Right atrium auricular region (tissue), 2 donors: ENCODE measurements at regions not wholly inside any gene's neighbourhood (a gene's known extent, or its start where the extent isn't known, plus 50 kb on each side); places are given as distances from the start of the nearest gene placed in this dataset.

Source experiments
- DNase-seq: peaks from one replicate; pipeline ENCODE4 v3.0.0-alpha.2; 2019; ENCODE audit warnings: low spot score
- H3K27ac ChIP-seq, 2 donors: fragments of 200-600 bp; sonication (generic); 1 replicate in 1 of 2; 2 replicates in 1 of 2; pipeline ENCODE4 v1.5.1; 2016 to 2019
- H3K27me3 ChIP-seq, 2 donors: fragments of 200-600 bp; sonication (generic); one replicate each; pipeline versions ENCODE4 v1.5.1 to v1.6.0; 2017 to 2019
- H3K36me3 ChIP-seq: fragments of 200-600 bp; sonication (generic); one replicate; pipeline ENCODE4 v1.5.1; 2016
- H3K4me1 ChIP-seq, 2 donors: fragments of 200-600 bp; sonication (generic); one replicate each; pipeline versions ENCODE4 v1.5.1 to v1.6.0; 2017 to 2019
- H3K4me3 ChIP-seq, 2 donors: fragments of 200-600 bp; sonication (generic); 1 replicate in 1 of 2; 2 replicates in 1 of 2; pipeline ENCODE4 v1.5.1; 2017 to 2019; ENCODE audit warnings: mild to moderate bottlenecking in 1 of 2, moderate library complexity in 1 of 2
- H3K9me3 ChIP-seq, 2 donors: fragments of 200-600 bp; sonication (generic); one replicate each; pipeline ENCODE4 v1.5.1; 2019
- CTCF ChIP-seq, 2 donors: fragments of 200-600 bp; sonication (generic); IDR thresholded peaks; one replicate each; pipeline ENCODE4 v1.5.1; 2019; ENCODE audit warnings: antibody characterized with exemption in 2 of 2

DNA sequence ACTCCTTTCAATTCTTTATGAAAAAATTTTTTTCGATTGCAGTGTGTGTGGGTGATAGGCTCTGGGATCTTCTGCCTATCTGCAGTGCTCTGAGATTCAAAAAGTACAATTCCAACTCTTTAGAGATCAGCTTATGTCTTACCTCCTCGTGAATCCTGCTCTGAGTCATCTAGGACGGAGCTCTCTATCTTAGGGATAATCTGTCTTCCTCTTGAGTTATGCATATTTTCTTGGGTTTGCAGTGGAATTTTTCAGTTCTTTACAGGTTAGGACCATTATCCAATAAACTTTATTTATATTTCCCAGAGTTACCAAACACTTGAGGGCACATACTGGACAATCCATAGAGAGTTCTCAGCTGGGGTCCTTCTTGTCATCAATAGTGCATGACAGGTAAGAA lies 428.6 kb downstream of the ACTR3B start:
- DNase-seq, result no peak
- no peak overlapping the region for H3K4me3 ChIP-seq
- no peak for TF ChIP-seq CTCF (IDR thresholded peaks at IDR 0.05)
- H3K27ac ChIP-seq, result no peak overlapping the region
- no peaks in the 10 kb centered on the region for H3K27me3 ChIP-seq
- H3K4me1 ChIP-seq, result no peaks in the 10 kb centered on the region
- H3K36me3 ChIP-seq, result no peaks in the 10 kb centered on the region
- H3K9me3 ChIP-seq, result no peaks in the 10 kb centered on the region

- no peaks in the 10 kb centered on the region for H3K27me3 ChIP-seq
- TF ChIP-seq CTCF (IDR thresholded peaks at IDR 0.05), result no peak
- no peaks in the 10 kb centered on the region for H3K36me3 ChIP-seq
- no peak overlapping the region for H3K4me3 ChIP-seq
- H3K9me3 ChIP-seq, result no peaks in the 10 kb centered on the region
- DNase-seq, result no peak
- no peaks in the 10 kb centered on the region for H3K4me1 ChIP-seq
- H3K27ac ChIP-seq, result no peak overlapping the region
These were observed 429.1 kb downstream of the ACTR3B start for GRCh38 chr7:153188630-153189029.

GRCh38 chr7:153190452-153190851 lies 430.9 kb downstream of the ACTR3B start:
- DNase-seq, result no peak
- no peaks in the 10 kb centered on the region for H3K4me1 ChIP-seq
- H3K4me3 ChIP-seq, result no peak overlapping the region
- no peaks in the 10 kb centered on the region for H3K9me3 ChIP-seq
- no peak for TF ChIP-seq CTCF (IDR thresholded peaks at IDR 0.05)
- H3K36me3 ChIP-seq, result no peaks in the 10 kb centered on the region
- H3K27me3 ChIP-seq, result no peaks in the 10 kb centered on the region
- no peak overlapping the region for H3K27ac ChIP-seq

GRCh38 chr7:153190986-153191385 lies 431.4 kb downstream of the ACTR3B start:
- no peak for DNase-seq
- H3K36me3 ChIP-seq, result no peaks in the 10 kb centered on the region
- TF ChIP-seq CTCF (IDR thresholded peaks at IDR 0.05), result no peak

DNA sequence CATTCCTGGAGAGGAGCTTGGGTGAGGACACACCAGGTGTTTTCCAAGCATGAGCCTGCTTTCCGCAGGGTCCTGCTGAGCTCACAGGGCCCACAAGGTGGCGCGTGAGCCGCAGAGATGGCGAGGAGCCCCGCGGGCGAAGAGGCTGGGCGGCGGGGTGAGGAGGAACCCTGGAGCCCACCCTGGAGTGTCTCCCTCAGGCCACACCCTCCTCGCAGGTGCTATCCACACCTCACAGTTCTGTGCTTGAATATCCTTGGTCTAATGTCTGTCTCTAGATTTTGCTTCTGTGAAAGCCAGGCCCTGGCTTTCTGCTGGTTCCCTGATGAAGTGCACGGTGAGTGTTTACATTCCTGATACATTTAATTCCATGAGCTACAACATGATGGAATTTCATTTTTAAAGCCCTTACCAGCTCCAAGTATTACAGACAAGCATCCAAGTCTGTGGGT lies 433.6 kb downstream of the ACTR3B start:
- DNase-seq, result no peak
- TF ChIP-seq CTCF (IDR thresholded peaks at IDR 0.05), result peak; percentile 24 to 68
- no peaks in the 10 kb centered on the region for H3K36me3 ChIP-seq
- H3K4me1 ChIP-seq, result no peaks in the 10 kb centered on the region
- H3K9me3 ChIP-seq, result no peaks in the 10 kb centered on the region
- no peak overlapping the region for H3K4me3 ChIP-seq
- H3K27me3 ChIP-seq, result no peaks in the 10 kb centered on the region
- H3K27ac ChIP-seq, result no peak overlapping the region

More at GRCh38 chr7:153190986-153191385, 431.4 kb downstream of the ACTR3B start:
- H3K9me3 ChIP-seq, result no peaks in the 10 kb centered on the region
- H3K4me3 ChIP-seq, result no peak overlapping the region
- H3K27me3 ChIP-seq, result no peaks in the 10 kb centered on the region
- no peak overlapping the region for H3K27ac ChIP-seq
- no peaks in the 10 kb centered on the region for H3K4me1 ChIP-seq

GRCh38 chr7:153217032-153217431 lies 457.5 kb downstream of the ACTR3B start:
- no peak for DNase-seq
- H3K9me3 ChIP-seq, result peaks cover 0 to 19% of the 10 kb centered on the region in 2 donors

More at GRCh38 chr7:153217032-153217431, 457.5 kb downstream of the ACTR3B start:
- H3K4me1 ChIP-seq, result no peaks in the 10 kb centered on the region
- no peak overlapping the region for H3K27ac ChIP-seq
- TF ChIP-seq CTCF (IDR thresholded peaks at IDR 0.05), result no peak
- H3K27me3 ChIP-seq, result no peaks in the 10 kb centered on the region
- H3K4me3 ChIP-seq, result no peak overlapping the region
- H3K36me3 ChIP-seq, result no peaks in the 10 kb centered on the region
